GM12873 (cell line): ENCODE measurements at regions not wholly inside any gene's neighbourhood (a gene's known extent, or its start where the extent isn't known, plus 50 kb on each side); places are given as distances from the start of the nearest gene placed in this dataset.

Source experiments
- TF ChIP-seq, protein P1 (sequence below): IDR thresholded peaks from 2 replicates; pipeline ENCODE4 v1.5.1; 2012; ENCODE audit warnings: low read depth, mild to moderate bottlenecking, moderate library complexity, low read length, control low read depth; ENCODE audit not compliant: insufficient read depth; ENCODE audit errors: missing control alignments

DNA sequence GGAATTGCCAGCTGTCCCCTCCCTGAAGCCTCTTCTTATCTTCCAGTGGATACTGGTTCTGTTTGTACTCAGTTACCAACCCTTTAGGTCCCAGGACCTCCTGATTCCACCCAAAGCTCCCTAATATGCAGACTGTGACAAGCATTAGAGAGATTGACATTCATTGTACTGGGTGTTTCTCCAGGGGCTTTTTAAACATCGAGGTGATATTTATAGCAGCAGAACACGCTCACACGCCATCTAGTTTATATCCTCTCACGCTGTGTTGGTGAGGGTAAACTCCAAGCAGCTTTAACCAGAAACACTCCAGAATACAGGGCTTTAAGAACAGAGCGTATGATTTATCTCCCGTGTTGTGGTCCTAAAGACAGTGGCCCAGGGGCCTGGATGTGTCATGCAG is 238.4 kb downstream of the IRF8 start:
- TF ChIP-seq, protein P1, sequence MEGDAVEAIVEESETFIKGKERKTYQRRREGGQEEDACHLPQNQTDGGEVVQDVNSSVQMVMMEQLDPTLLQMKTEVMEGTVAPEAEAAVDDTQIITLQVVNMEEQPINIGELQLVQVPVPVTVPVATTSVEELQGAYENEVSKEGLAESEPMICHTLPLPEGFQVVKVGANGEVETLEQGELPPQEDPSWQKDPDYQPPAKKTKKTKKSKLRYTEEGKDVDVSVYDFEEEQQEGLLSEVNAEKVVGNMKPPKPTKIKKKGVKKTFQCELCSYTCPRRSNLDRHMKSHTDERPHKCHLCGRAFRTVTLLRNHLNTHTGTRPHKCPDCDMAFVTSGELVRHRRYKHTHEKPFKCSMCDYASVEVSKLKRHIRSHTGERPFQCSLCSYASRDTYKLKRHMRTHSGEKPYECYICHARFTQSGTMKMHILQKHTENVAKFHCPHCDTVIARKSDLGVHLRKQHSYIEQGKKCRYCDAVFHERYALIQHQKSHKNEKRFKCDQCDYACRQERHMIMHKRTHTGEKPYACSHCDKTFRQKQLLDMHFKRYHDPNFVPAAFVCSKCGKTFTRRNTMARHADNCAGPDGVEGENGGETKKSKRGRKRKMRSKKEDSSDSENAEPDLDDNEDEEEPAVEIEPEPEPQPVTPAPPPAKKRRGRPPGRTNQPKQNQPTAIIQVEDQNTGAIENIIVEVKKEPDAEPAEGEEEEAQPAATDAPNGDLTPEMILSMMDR, result no peak

- TF ChIP-seq, protein P1, result no peak
These were observed 239.4 kb downstream of the IRF8 start for GRCh38 chr16:86138121-86139085.

DNA sequence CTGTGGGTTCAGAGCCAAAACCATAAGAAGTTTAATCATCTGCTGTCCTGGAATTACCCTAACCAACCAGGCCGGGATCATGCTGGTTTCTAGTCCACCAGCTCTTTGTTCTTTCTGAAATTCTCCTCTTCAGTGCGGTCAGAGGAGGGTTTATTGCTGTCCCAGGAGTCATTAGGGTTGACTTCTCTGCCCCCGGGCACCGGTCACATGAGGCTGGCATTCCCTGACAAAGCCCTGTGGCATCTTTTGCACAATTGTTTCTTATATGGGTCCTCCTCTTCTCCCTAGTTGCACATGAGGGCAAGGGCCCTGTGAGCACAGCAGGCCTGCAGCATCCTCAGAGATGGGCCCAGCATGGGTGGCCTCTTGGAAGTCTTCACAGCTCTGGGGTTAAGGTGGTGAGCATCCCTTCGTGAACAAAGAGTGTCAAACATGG is 243.9 kb downstream of the IRF8 start:
- TF ChIP-seq, protein P1, result no peak

DNA sequence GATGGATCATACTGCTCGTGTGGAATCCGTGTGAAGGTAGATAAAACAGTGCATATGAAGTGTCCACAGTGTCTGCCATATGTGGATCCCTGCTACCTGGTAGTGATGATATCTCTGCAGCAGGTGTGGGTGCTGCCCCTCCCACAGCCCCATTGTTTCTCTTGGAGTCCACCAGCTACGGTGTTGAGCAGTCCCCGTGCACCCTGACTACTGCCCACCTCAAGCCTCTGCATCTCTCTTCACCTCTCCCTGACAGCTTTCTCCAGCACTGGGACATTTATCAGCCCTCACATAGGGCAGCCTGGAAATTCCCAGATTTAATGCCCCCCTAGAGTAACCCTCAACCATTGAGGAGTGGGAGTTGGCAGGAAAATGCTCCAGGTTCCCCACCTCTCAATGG is 244.7 kb downstream of the IRF8 start:
- TF ChIP-seq, protein P1, result no peak

DNA sequence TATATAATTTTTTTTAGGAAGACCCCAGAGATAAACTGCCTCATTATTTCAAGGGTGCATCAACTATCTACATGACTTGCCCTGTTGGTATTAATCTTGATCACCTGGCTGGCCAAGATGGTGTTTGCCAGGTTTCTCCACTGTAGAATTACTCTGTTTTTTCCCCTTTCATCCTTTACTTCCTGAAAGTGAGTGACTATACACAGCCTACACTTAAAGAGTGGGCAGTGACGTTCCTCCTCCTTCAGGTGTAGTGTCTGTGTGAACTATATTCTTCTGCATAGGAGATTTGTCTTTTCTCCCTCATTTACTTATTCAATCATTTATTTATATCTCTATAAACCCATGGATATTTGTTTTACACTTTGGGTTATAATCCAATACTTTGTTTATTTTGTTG is 246.7 kb downstream of the IRF8 start:
- TF ChIP-seq, protein P1, result no peak

DNA sequence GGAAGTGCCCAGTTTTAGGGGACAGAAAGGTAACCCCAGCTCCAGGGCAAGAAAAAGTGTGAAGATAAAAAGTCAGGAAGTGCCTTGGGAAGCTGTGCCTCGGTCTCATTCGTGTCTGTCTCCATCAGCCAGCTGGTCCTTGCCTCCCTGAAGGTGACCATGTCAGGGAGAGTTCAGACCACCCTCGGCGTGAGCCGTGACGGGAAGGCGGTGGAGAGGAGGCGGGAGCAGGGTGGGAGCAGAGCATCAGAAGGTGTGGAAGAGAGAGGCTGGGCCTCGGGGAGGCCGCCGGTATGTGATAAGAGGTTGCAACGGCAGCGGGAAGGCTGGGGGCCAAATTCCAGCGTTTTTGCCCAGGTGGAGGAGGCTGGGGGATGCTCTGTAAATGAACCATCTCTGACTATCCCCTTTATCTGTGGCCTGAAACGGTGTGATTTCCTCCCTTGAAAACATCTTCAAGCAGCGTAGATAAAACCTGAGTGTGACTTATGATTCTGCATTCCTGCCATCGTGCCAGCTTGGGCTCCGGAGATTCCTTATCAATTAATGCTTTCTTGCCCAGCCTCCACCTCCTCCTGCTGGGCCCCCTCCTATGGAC is 251.8 kb downstream of the IRF8 start:
- TF ChIP-seq, protein P1, result no peak

DNA sequence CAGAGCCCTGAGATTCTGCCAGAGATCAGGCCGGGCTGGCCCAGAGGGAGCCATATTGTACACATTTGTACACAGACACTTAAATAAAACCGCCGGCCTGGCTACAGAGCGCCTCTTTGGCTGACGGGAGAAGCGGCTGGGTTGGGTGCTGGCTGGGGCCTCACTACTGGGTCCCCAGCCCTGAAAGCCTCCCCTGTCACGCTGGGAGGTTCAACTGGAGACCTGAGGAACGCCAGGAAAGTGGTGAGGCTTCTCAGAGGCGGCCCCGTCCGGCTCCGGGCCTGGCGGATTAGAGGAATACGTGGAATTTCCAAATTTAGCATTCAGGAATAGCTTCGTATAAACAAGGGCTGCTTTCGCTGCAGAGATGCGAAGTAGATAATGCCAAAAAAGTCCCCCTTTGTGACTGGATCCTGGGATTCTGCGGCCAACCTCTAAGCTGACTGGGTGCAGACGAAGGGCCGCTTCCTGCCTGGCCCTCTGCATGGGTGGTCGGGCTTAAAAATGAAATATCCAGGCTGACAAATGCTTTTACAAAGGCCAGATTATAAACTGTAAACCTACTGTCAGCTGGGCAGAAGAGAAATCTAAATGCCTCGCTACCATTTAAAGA is 252.4 kb downstream of the IRF8 start:
- TF ChIP-seq, protein P1, result no peak
